ENCODE measurements at regions not wholly inside any gene's neighbourhood (a gene's known extent, or its start where the extent isn't known, plus 50 kb on each side); places are given as distances from the start of the nearest gene placed in this dataset.

DNA sequence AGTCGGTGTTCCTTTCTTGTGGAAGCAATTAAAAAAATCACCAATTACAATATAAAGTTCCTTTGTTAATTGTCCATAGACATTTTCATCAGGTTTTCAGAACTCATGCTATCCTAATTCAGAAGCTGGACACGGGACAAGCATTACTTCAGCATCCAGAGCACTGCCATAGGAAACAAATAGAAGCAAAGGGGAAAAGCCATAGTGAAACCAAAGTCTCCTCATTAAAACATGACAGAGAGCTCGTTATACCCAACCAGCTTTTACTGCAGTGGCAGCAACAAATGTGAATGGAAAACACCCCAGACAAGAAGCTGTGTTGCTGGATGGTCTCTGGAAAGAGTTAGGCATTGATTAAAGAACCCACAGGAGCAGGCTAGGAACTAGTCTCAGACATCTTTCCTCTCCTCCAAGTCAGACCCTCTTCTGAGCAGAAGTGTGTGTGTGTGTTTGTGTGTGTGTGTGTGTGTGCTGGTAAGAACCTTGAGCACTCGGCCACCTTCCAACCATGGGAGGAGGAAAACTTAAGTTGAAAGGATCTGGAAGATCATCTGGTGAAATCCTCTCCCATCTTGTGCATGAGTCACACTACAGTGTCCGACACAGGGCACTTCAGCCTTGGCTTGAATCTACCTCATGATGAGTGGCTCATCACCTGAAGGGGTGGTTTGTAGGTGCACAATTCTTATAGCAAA, 162.6 kb upstream of the ADAMTS16 start:
- DNase-seq: no peak

DNA sequence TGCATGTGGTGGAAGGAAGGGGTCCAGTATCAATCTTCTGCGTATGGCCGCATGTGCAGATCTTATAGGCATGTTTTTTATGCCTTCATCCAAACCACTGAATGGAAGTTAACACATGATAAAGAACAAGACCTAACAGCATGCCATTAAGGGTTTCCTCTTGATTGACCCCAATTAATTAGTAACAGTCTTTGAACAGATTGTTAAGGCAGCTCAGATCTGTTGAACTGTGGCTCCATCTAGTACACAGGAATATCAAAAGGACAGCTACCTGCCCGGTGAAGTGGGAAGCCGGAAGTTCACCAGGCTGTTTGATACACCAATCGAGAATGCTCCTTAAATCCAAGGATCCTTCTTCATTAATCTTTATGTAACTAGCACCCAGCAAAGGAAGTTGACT, 159.9 kb upstream of the ADAMTS16 start:
- DNase-seq: no peak

DNA sequence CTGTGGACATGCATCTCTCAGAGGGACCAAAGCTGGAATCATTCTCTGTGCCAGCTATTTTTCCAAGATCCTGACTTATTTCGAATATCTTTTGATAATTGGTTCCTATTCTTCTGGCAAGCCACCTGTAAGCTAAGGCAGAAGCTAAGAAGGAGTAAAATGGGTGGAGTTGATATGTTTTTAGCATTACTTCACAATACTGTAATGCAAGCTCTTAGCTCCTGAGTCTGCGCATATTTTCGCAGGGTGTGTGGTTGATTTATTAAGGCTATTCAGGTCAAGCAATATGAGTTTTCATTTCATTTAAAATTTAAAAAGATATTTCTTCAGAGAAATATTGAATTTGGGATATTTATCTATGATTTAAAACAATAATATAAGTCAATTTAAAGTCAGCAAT, 158.5 kb upstream of the ADAMTS16 start:
- no peak for DNase-seq

DNA sequence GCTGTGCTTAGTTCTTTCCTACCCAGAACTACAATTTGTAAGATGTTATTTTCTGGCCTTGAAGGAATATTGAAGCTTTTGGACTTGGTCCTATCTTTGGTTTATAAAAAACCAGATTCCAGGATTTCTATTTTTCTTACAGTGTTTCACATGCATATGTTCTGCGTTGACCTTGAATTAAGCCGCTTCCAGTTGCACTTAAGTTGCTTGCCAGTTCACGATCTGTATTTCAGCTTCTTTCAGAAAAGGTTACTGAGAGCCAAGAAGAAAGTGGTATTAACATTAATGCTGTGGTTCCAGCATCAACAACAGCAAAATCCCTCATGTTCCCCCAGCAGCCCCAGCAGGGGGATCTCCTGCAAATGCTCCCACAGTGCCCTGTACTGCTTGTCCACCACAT, 156.4 kb upstream of the ADAMTS16 start:
- DNase-seq: no peak

DNA sequence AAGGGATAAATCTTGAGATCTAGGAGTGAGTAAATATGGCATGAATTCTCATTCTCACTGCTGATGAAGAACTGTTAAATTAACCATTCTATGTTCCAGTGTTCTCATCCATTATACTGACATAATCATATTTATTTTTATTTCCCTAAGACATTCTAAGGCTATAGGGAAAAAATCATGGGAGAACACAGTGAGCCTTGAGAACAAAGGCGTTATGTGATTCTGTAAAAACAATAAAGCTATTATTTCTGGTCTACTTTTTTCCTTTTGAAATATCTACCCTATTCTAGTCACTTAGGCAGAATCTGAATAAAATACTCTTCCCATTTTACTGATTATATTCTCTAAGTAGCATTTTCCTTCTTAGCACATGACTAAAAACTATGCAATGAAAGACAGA, 155.7 kb upstream of the ADAMTS16 start:
- DNase-seq: no peak

DNA sequence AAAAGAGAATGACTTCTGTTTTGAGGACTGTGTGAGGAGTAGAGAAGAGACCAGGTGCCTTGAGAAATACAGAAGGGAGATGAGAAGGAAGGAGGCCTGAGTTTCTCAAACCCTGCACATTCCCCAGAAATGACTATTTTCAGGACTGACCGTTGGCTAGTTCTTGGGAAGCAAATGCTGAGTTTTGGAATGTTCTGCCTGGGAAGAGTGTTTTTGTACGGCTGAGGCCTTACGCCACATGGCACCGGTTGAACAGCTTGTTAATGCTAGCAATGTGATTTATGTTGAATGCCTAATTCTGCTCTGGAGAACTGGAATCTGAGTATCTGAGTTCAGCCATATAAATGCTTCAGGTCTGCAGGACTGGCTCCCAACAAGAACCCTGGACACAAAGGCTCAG, 152.7 kb upstream of the ADAMTS16 start:
- no peak for DNase-seq

DNA sequence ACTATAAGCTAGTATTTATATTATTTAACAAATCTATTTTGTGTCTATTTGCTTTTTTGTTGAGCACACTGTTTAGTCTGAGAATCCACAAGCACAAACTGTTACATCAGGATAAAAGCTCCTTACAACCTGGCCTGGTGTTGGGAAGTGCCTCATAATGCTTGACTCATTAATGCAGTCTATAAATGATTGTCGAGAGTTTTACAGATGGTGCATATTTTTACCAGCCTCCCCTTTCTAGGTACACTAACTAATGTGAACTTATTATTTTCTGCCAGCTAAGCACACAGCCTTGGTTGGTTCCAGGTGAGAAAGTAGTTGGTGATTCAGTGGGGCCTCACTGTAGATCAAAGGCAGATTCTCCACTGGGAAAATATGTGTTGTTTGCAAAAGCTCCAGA, 151.0 kb upstream of the ADAMTS16 start:
- no peak for DNase-seq

DNA sequence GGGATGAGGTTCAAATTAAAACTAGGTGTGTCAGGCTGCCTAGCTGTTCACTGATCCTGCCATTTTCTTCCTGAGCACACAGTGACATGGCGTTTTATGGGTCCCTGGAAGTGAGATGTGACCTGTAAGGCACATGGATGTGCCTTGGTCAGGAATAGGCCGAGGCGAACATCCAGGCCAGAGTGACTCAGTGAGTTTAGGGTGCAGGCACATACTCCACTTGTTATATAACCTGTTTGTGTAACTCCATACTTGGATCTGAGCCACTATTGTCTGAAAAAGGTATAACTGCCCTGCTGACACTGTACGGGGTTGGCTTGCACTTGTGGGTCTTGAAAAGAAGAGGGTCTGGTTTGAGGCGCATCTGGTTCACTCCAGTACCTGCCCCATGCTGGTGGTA, 150.1 kb upstream of the ADAMTS16 start:
- DNase-seq: no peak

DNA sequence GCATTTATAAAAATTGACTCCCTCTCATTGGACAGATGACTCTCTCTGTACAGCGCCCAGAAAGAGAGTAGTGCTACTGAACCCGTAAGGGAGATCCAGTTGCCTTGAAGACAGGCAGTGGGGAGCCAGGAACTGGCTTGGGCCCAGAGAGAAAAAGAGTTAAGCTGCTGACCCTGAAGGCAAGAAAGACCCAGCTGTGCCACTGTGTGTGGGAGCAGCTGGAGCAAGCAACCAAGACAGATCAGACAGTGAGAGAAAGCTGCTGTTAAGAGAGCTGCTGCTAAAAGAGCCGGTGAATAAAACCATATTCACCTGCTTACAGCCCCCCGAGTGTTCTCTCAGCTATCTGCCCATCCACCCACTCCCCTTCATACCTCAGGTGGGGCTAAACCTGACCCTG, 149.7 kb upstream of the ADAMTS16 start:
- no peak for DNase-seq

DNA sequence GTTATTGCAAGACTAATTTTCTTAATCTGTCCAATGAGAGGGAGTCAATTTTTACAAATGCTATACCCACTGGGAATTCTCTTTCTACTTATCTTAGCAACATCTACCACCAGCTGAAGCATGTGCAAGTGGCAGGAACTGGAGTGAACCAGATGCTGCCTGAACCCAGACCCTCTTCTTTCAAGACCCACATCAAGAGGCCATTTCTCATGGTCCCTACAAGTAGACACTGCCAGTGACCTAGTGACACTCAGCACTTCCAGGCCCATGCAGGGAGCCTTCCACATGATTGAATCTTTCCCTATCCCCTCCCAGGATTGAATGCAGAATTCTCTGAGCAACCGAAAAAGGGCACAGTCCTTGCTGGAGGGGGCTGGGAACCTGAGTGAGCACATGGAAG, 148.2 kb upstream of the ADAMTS16 start:
- no peak for DNase-seq

DNA sequence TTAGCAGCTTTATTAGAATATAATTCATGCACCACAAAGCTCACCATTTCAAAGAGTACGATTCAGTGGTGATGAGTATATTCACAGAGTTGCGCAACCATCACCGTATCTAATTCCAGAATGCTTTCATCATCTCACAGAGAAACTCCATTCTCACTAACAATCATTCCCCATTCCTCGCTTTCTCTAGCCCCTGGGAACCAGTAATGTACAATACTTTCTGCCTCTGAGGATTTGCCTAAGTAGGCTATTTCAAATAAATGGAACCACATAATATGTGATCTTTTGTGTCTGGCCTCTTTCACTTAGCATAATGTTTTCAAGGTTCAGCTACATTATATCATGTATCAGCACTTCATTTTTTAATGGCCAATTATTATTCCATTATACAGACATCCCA, 145.1 kb upstream of the ADAMTS16 start:
- DNase-seq: no peak

DNA sequence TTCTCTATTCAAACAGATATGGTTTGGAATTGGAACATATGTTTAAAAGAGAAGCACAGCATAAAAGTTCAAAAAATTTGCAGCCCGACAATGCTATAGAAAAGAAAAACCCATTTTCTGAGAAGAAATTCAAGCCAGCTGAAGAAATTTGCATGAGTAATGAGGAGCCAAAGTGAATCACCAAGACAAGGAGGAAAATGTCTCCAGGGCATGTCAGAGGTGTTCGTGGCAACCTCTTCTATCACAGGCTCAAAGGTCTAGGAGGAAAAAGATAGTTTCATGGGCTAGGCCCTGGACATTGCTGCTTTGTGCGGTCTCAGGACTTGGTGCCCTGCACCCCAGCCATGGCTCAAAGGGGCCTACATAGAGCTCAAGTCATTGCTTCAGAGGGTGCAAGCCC, 134.8 kb upstream of the ADAMTS16 start:
- DNase-seq: no peak

DNA sequence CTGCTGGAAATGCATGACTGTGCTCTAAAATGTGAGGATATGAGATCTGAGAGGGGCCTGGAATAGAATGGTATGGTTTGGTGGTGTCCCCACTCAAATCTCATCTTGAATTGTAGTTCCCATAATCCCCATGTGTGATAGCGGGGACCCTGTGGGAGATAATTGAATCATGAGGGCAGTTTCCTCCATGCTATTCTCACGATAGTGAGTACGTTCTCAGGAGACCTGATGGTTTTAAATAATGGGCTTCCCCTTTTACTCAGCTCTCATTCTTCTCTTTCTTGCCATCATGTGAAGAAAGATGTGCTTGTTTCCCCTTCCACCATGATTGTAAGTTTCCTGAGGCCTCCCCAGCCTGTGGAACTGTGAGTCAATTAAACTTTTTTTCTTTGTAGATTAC, 133.6 kb upstream of the ADAMTS16 start:
- no peak for DNase-seq

DNA sequence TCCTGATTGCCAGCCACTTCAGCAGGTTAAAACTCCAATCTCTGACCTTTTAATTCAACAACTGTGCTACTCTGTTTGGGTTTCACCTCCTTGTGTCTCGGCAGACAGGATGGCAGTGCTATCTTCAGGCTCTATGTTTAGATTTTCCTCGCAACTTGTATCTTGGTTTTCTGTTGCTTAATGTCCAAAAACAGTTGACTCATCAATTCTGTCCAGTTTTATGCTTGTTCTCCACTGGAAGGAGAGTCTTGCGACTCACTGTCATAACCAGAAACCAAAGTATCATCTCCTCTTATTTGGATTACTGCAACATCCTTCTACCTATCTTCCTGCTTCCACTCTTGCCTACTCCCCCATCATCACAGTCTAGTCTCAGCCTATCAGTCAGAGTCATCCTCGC, 130.9 kb upstream of the ADAMTS16 start:
- no peak for DNase-seq

DNA sequence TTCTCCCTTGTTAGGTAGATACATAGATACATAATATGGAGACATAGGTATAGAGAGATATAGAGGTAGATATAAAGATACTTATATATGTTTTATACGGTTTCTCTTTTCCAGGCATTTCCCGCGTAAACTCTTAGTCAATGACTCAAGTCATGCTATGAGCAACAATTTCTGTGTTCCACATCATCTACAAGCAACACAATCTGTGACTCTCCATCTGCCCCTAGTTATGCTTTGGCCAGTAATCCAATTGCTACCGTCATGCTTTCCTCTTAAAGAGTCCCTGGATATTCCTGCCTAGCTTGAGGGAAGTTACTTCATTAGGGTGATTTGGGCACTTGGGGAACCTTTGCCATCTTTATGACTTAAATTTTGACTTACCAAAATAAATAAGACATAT, 129.0 kb upstream of the ADAMTS16 start:
- no peak for DNase-seq

DNA sequence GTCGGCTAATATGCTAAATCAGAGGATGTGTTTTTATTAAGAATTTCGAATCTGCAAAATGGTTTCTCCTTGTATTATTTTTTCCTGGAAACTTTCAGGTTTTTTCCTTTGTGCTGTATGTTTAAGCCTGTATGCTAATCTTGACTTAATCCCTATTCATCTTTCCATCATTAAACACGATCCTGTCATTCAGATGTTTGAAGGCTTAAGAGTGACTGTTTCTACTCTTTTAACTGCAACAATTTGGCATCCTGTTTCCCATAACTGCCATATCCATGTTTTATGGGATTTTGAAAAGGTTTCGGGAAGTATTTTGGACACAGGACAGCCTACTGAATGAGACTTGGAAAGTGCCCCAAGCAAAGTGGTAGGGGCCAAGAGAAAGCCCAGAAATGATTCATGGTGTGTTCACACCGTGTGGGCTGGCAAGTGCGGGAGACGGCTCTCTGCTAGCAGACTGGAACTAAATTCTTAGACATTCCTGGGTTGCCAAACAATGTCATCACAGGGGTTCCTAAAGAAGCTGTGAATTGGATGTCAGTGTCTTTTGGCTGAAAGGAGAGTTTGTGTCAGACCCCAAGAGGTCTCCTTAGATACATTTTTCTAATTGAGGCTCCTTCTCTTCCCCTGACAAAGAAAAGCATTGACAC, 125.4 kb upstream of the ADAMTS16 start:
- DNase-seq: no peak

DNA sequence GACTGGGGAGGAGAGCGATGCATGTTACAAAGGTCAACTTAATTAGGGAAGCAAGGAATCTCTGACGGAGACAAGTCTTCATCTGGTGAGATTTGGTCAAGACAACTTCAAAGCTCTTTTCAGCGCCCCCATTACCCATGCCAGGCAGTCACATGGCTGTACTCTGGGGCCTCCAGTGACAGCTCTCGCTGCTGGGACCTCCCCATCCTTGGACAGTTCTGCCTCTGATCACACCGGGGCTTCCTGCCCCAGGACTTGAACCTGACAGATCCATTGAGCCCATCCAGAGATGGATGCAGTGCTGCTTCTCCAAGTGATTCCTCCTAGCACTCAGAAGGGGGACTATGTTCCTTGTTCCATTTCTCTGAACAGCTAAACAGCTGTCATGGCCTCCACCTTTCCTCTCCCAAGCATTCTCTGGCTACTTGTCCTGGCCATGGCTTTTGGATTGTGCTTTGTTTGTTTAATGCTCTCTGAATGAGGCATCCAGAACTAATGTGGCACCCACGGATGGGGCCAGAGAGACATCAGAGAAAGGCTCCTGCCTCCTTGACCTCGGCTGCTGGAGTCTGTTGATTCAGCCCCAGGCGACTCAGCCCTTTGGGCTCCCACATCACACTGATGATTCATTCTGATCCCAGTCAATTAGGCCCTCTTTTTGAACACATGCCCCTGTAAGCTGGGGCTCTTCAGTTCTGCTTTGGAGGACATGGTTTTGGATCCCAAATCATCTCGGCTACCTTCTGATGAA, 122.1 kb upstream of the ADAMTS16 start:
- no peak for DNase-seq

DNA sequence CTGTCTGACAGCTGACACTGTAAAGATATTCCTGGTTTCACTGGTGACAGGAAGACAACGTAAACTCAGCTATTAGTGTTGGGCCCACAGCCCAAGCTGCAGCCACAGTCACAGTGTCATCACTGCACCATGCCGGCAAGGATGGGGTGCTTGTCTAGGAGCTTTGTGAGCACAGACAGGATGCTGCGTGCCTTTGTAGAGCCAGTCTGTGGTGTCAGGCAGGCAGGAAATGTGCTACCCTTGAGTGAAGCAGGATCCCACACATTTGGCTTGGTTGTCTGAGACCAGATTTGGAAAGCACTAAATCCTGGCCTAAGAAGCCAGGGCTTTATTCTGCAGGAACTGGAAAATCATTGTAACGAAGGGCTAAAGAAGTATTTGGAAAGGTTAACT, 121.6 kb upstream of the ADAMTS16 start:
- DNase-seq: no peak

DNA sequence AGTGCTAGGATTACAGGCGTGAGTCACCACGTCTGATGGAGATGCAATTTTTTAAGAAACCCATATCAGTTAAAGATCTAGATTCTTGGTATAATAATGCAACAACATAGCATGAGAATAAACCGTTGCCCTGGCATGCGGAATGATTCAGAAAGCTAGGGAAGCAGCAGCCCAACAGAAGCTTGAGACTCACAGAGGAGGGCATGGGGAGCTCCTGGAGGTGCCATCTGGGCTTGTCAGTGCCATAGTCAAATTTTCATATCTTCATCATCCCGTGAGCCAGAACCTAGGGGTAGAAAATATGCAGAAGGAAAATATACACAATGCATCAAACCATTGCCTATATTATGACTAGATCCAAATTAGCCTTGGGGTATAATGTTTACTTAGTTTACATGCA, 118.7 kb upstream of the ADAMTS16 start:
- no peak for DNase-seq

DNA sequence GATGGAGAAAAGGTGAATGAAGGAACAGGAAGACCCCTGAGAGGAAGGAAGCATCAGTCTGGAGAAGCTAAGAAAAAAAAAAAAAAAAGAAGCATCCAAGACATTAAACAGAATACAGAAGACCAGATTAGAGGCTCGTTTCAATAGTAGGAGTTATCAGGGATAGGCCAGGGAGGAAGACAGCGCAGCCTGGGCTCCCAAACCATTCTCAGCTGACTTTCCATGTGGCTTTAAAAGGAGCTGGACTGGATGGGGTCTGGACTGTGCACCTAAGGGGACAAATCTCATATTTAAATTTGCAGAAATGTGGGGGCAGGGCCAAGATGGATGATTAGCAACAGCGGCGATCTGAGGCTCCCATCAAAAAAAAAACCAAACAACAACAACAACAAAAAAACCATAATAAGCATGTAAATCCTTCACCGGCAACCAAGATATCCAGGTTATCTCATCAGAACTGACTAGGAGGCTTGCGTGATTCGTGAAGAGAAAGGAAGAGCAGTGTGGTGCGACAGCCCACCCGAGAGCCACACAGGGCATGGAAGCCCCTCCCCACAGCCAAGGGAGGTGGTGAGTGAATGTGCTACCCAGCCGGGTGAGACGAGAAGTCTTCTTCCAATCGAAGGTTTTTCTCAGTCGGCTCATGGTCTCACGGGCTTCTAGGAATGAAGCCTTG, 114.9 kb upstream of the ADAMTS16 start:
- DNase-seq: no peak

DNA sequence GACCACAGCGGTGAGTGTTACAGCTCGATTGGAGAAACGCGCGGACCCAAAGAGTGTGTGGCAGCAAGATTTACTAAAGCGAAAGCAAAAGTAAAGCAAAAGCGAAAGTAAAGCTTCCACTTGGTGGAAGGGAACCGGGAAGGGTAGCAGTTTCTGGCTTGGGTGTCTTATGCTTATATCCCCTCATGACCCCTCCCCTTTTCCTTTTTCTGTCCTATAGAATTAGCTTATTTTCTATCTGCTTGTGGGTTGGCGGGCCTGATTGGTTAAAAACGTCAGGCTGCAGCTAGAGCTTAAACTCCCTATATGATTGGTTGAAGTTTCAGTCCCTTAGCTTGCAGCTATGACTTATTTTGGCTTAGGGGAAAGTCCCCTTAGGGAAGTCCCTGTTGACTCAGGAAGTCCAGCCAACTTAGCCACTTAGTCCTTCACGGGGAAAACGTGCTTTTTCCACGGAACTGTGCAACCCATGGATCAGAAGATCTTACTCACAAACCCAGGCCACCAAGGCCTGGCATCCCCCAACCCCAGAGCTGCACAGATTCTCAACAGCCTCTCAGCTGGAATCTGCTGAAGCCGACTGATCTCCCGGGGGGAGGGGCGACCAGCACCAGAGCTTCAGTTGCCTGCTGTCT, 114.2 kb upstream of the ADAMTS16 start:
- no peak for DNase-seq

DNA sequence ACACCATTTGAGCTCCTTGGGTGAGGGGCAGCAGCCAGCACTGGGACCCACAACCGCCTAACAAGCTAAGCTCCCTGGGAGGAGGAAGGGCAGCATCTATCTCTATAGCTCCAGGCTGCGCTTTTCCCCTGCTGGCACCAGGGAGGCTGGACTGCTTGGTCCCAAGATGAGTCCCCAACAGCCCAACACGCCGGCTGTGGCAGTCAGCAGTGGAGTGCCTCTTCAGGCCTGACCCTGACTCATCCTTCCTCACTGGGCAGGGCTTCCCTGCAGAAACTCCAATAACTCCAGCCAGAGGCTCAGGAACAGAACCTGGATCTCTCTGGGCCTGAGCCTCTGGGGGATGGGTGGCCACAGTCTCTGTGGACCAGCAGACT, 113.7 kb upstream of the ADAMTS16 start:
- DNase-seq: no peak

DNA sequence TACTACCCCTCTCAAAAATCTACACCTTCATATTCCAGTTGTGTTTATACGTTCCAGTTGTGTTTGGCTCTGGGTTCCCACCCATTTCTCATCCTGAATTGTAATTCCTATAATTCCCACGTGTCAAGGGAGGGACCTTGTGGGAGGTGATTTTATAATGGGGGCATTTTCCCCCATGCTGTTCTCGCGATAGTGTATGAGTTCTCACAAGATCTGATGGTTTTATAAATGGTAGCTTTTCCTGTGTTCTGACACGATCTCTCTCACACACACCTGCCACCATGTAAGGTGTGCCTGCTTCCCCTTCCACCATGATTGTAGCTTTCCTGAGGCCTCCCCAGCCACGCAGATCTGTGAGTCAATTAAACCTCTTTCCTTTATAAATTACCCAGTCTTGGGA, 108.5 kb upstream of the ADAMTS16 start:
- DNase-seq: no peak
